Liver (tissue), 8 donors: ENCODE measurements at regions not wholly inside any gene's neighbourhood (a gene's known extent, or its start where the extent isn't known, plus 50 kb on each side); places are given as distances from the start of the nearest gene placed in this dataset.

Experiments used
- DNase-seq: peaks from one replicate; pipeline ENCODE4 v3.0.0-alpha.2; 2017; ENCODE audit warnings: low spot score
- H3K27ac ChIP-seq, 2 donors: one replicate each; pipeline ENCODE4 v1.7.0; 2013; ENCODE audit warnings: inconsistent platforms in 2 of 2, low read length in 2 of 2, control low read depth in 1 of 2, low read depth in 1 of 2, mild to moderate bottlenecking in 1 of 2
- H3K27me3 ChIP-seq, 4 donors: one replicate each; pipeline versions ENCODE4 v1.6.1 to v1.7.0; 2013; ENCODE audit warnings: low read length in 3 of 4, inconsistent platforms in 1 of 4, mild to moderate bottlenecking in 1 of 4, moderate library complexity in 1 of 4; ENCODE audit not compliant: control insufficient read depth in 4 of 4, insufficient read depth in 4 of 4
- H3K36me3 ChIP-seq, 4 donors: one replicate each; pipeline versions ENCODE4 v1.6.1 to v1.7.0; 2013; ENCODE audit warnings: low read length in 3 of 4, mild to moderate bottlenecking in 3 of 4, low read depth in 1 of 4, moderate library complexity in 1 of 4; ENCODE audit not compliant: control insufficient read depth in 4 of 4, insufficient read depth in 3 of 4
- H3K4me1 ChIP-seq, 4 donors: one replicate each; pipeline versions ENCODE4 v1.6.1 to v1.7.0; 2013; ENCODE audit warnings: low read length in 3 of 4, mild to moderate bottlenecking in 3 of 4, moderate library complexity in 1 of 4; ENCODE audit not compliant: control insufficient read depth in 4 of 4, insufficient read depth in 4 of 4
- H3K4me3 ChIP-seq, 3 donors: one replicate each; pipeline versions ENCODE4 v1.6.1 to v1.7.0; 2013; ENCODE audit warnings: low read length in 3 of 3, control low read depth in 1 of 3, low read depth in 1 of 3, mild to moderate bottlenecking in 1 of 3
- H3K9ac ChIP-seq, 2 donors: one replicate each; pipeline ENCODE4 v1.7.0; 2013; ENCODE audit warnings: low read length in 2 of 2, mild to moderate bottlenecking in 2 of 2, moderate library complexity in 2 of 2, control low read depth in 1 of 2, low read depth in 1 of 2
- H3K9me3 ChIP-seq, 4 donors: one replicate each; pipeline versions ENCODE4 v1.6.1 to v1.7.0; 2013; ENCODE audit warnings: low read length in 3 of 4; ENCODE audit not compliant: control insufficient read depth in 4 of 4
- EGR1 ChIP-seq, 2 donors: IDR thresholded peaks; 2 replicates each; pipeline ENCODE4 v1.6.1; 2016 to 2018; ENCODE audit warnings: antibody characterized with exemption in 2 of 2, low read depth in 2 of 2
- FOXA1 ChIP-seq: IDR thresholded peaks from 2 replicates; pipeline ENCODE4 v1.6.1; 2016; ENCODE audit warnings: antibody characterized with exemption
- FOXA2 ChIP-seq: IDR thresholded peaks from 2 replicates; pipeline ENCODE4 v1.6.1; 2016; ENCODE audit warnings: antibody characterized with exemption
- GABPA ChIP-seq, 2 donors: IDR thresholded peaks in 1 of 2; conservative IDR thresholded peaks in 1 of 2; 2 replicates each; pipeline ENCODE4 v1.6.1; 2016; ENCODE audit warnings: antibody characterized with exemption in 2 of 2, mild to moderate bottlenecking in 1 of 2, moderate library complexity in 1 of 2
- HNF4A ChIP-seq, 2 donors: conservative IDR thresholded peaks; 2 replicates each; pipeline ENCODE4 v1.6.1; 2016; ENCODE audit warnings: antibody characterized with exemption in 2 of 2, mild to moderate bottlenecking in 2 of 2
- HNF4G ChIP-seq: IDR thresholded peaks from 2 replicates; pipeline ENCODE4 v1.6.1; 2016; ENCODE audit warnings: antibody characterized with exemption
- JUND ChIP-seq, 2 donors: IDR thresholded peaks; 2 replicates each; pipeline ENCODE4 v1.6.1; 2016; ENCODE audit warnings: antibody characterized with exemption in 2 of 2
- NR2F2 ChIP-seq: IDR thresholded peaks from 2 replicates; pipeline ENCODE4 v1.6.1; 2016; ENCODE audit warnings: antibody characterized with exemption
- RAD21 ChIP-seq, 2 donors: IDR thresholded peaks; 2 replicates each; pipeline ENCODE4 v1.6.1; 2016; ENCODE audit warnings: antibody characterized with exemption in 2 of 2, mild to moderate bottlenecking in 2 of 2
- REST ChIP-seq: IDR thresholded peaks from 2 replicates; pipeline ENCODE4 v1.6.1; 2016; ENCODE audit warnings: antibody characterized with exemption, mild to moderate bottlenecking
- RXRA ChIP-seq, 2 donors: IDR thresholded peaks; 2 replicates each; pipeline ENCODE4 v1.6.1; 2017 to 2018; ENCODE audit warnings: antibody characterized with exemption in 2 of 2, mild to moderate bottlenecking in 1 of 2
- SP1 ChIP-seq: IDR thresholded peaks from 2 replicates; pipeline ENCODE4 v1.6.1; 2018; ENCODE audit warnings: antibody characterized with exemption, mild to moderate bottlenecking
- TAF1 ChIP-seq: conservative IDR thresholded peaks from 2 replicates; pipeline ENCODE4 v1.6.1; 2016; ENCODE audit warnings: antibody characterized with exemption, mild to moderate bottlenecking
- YY1 ChIP-seq: IDR thresholded peaks from 2 replicates; pipeline ENCODE4 v1.6.1; 2016; ENCODE audit warnings: antibody characterized with exemption, mild to moderate bottlenecking
- WGBS: extraction: QIAGEN DNeasy Blood & Tissue Kit; methylation state at CpG from one replicate; pipeline ENCODE4 v1.1.7; 2013; 5-methylcytosine and 5-hydroxymethylcytosine counted together
- TF ChIP-seq, protein P1 (sequence below): IDR thresholded peaks from 2 replicates; pipeline ENCODE4 v1.6.1; 2016; ENCODE audit warnings: antibody characterized with exemption
- TF ChIP-seq, protein P2 (sequence below): IDR thresholded peaks from 2 replicates; pipeline ENCODE4 v1.6.1; 2016; ENCODE audit warnings: antibody characterized with exemption
- TF ChIP-seq, protein P3 (sequence below): fragments of 150-350 bp; IDR thresholded peaks from 2 replicates; pipeline ENCODE4 v1.5.1; 2017; ENCODE audit warnings: improper control_type of control experiment, low read depth, low read length; ENCODE audit not compliant: missing input control
- TF ChIP-seq, protein P4 (sequence below): IDR thresholded peaks from 2 replicates; pipeline ENCODE4 v1.6.1; 2016; ENCODE audit warnings: antibody characterized with exemption
- donor health status: healthy.
- donor health status: healthy.
- donor health status: healthy.
- donor health status: healthy.
- donor health status: healthy.

- TF ChIP-seq HNF4A (conservative IDR thresholded peaks at IDR 0.05): no peak
- no peak for TF ChIP-seq FOXA1
- no peak for TF ChIP-seq GABPA (IDR thresholded peaks at IDR 0.05 in 1 of 2, conservative IDR thresholded peaks at IDR 0.05 in 1 of 2)
- DNase-seq: no peak
- Histone ChIP-seq H3K36me3 (no peaks in the 10 kb centered on the region), H3K9ac (no peak overlapping the region), H3K27me3 (no peaks in the 10 kb centered on the region), H3K9me3 (no peaks in the 10 kb centered on the region), H3K27ac (no peak overlapping the region), H3K4me3 (no peak overlapping the region), H3K4me1 (no peaks in the 10 kb centered on the region)
- WGBS: 83% methylated on average over 6 of the region's 6 CpGs
These were observed 160.7 kb upstream of the PCBD1 start for GRCh38 chr10:71048971-71049615.

DNA sequence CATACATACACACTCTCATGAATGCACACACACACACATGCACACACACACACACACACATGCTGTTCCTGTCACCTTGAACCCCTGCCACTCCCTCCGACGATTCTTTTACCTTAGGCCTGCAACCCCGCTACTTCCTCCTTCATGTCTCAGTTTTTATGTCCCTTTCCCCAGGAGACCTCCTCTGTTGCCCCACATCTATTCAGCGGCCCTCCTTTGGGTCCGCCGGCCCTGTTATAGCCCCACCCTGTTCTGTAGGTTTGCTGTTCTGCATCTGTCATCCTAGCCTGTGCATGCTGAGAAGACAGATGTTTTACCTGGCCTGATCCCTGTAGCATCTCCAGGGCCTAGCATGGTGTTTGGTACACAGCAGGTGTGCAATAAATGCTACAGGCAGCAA lies 161.6 kb upstream of the PCBD1 start:
- 90% methylated on average over 6 of the region's 6 CpGs for WGBS
- Histone ChIP-seq H3K9ac (no peak overlapping the region), H3K36me3 (no peaks in the 10 kb centered on the region), H3K4me1 (no peaks in the 10 kb centered on the region), H3K9me3 (no peaks in the 10 kb centered on the region), H3K27me3 (no peaks in the 10 kb centered on the region), H3K4me3 (no peak overlapping the region), H3K27ac (no peak overlapping the region)
- TF ChIP-seq HNF4A (conservative IDR thresholded peaks at IDR 0.05): no peak
- TF ChIP-seq JUND (IDR thresholded peaks at IDR 0.05): no peak
- no peak for TF ChIP-seq NR2F2
- TF ChIP-seq, protein P1, sequence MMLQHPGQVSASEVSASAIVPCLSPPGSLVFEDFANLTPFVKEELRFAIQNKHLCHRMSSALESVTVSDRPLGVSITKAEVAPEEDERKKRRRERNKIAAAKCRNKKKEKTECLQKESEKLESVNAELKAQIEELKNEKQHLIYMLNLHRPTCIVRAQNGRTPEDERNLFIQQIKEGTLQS: no peak
- no peak for TF ChIP-seq YY1
- TF ChIP-seq FOXA2: no peak
- no peak for DNase-seq

DNA sequence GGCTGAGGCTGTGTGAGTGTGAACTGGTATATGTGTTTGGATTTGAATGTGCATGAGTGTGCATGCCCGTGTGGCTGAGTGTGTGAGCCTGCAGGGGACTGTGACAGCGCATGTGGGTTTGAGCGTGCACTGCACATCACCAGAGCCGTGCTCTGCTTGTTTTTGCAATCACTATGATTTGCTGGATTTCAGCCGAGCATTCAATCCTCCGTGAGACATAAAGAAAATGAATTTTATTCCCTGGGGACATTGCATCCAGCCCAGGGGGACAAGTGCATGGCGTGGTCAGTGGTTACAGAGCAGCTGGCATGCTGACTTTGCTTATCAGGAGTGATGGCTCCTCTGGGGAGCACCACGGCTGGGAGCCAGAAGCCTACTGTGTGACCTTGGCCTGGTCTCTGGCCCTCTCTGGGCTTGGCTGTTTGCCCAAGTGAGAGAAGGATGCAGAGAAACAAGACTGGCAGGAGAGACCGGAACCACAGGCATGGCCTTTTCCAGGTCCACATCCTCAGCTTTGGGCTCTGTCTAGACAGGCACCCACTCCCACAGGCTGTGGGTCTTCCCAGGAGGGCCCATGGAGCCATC lies 160.2 kb upstream of the UNC5B start:
- no peaks in the 10 kb centered on the region for H3K27me3 ChIP-seq
- H3K27ac ChIP-seq: no peak overlapping the region
- no peaks in the 10 kb centered on the region for H3K9me3 ChIP-seq
- no peak for DNase-seq
- no peak overlapping the region for H3K9ac ChIP-seq
- TF ChIP-seq JUND (IDR thresholded peaks at IDR 0.05) (no peak), YY1 (no peak), EGR1 (IDR thresholded peaks at IDR 0.05; ENCODE audit: low read depth in 2 of 2) (no peak), TAF1 (no peak), NR2F2 (no peak), RXRA (IDR thresholded peaks at IDR 0.05) (no peak), FOXA2 (no peak), RAD21 (IDR thresholded peaks at IDR 0.05) (no peak), HNF4A (conservative IDR thresholded peaks at IDR 0.05) (no peak), GABPA (IDR thresholded peaks at IDR 0.05 in 1 of 2, conservative IDR thresholded peaks at IDR 0.05 in 1 of 2) (no peak), REST (no peak), FOXA1 (no peak), SP1 (no peak), HNF4G (no peak)
- TF ChIP-seq, protein P2, sequence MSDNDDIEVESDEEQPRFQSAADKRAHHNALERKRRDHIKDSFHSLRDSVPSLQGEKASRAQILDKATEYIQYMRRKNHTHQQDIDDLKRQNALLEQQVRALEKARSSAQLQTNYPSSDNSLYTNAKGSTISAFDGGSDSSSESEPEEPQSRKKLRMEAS: no peak
- TF ChIP-seq, protein P1: no peak
- TF ChIP-seq, protein P3, sequence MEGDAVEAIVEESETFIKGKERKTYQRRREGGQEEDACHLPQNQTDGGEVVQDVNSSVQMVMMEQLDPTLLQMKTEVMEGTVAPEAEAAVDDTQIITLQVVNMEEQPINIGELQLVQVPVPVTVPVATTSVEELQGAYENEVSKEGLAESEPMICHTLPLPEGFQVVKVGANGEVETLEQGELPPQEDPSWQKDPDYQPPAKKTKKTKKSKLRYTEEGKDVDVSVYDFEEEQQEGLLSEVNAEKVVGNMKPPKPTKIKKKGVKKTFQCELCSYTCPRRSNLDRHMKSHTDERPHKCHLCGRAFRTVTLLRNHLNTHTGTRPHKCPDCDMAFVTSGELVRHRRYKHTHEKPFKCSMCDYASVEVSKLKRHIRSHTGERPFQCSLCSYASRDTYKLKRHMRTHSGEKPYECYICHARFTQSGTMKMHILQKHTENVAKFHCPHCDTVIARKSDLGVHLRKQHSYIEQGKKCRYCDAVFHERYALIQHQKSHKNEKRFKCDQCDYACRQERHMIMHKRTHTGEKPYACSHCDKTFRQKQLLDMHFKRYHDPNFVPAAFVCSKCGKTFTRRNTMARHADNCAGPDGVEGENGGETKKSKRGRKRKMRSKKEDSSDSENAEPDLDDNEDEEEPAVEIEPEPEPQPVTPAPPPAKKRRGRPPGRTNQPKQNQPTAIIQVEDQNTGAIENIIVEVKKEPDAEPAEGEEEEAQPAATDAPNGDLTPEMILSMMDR: no peak
- TF ChIP-seq, protein P4, sequence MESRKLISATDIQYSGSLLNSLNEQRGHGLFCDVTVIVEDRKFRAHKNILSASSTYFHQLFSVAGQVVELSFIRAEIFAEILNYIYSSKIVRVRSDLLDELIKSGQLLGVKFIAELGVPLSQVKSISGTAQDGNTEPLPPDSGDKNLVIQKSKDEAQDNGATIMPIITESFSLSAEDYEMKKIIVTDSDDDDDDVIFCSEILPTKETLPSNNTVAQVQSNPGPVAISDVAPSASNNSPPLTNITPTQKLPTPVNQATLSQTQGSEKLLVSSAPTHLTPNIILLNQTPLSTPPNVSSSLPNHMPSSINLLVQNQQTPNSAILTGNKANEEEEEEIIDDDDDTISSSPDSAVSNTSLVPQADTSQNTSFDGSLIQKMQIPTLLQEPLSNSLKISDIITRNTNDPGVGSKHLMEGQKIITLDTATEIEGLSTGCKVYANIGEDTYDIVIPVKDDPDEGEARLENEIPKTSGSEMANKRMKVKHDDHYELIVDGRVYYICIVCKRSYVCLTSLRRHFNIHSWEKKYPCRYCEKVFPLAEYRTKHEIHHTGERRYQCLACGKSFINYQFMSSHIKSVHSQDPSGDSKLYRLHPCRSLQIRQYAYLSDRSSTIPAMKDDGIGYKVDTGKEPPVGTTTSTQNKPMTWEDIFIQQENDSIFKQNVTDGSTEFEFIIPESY: no peak
- no peaks in the 10 kb centered on the region for H3K4me1 ChIP-seq
- 81% methylated on average over 9 of the region's 9 CpGs for WGBS
- no peak overlapping the region for H3K4me3 ChIP-seq
- no peaks in the 10 kb centered on the region for H3K36me3 ChIP-seq
